Stomach (tissue), 4 donors: ENCODE measurements at regions not wholly inside any gene's neighbourhood (a gene's known extent, or its start where the extent isn't known, plus 50 kb on each side); places are given as distances from the start of the nearest gene placed in this dataset.

Experiments used
- POLR2A ChIP-seq, 4 donors: fragments of 450-650 bp; IDR thresholded peaks; one replicate each; pipeline ENCODE4 v1.6.1; 2016; ENCODE audit warnings: antibody characterized with exemption in 4 of 4, control low read depth in 2 of 4, mild to moderate bottlenecking in 1 of 4, moderate library complexity in 1 of 4
- POLR2AphosphoS5 ChIP-seq, 3 donors: sonication (generic); formaldehyde crosslinking; IDR thresholded peaks; one replicate each; pipeline ENCODE4 v1.6.1; 2016; ENCODE audit warnings: antibody characterized with exemption in 3 of 3

- TF ChIP-seq POLR2A (IDR thresholded peaks at IDR 0.05) (no peak), POLR2AphosphoS5 (IDR thresholded peaks at IDR 0.05) (no peak)
These were observed 131.4 kb upstream of the RNF32 start for GRCh38 chr7:156509216-156509615.
